G401 (cell line): ENCODE measurements at regions not wholly inside any gene's neighbourhood (a gene's known extent, or its start where the extent isn't known, plus 50 kb on each side); places are given as distances from the start of the nearest gene placed in this dataset.

Experiments used
- DNase-seq: peaks from one replicate; pipeline ENCODE4 v3.0.0-alpha.2; 2015; ENCODE audit warnings: low spot score
- in situ Hi-C: cut with HindIII; loops from 2 replicates; pipeline ENCODE4 v1.10.0; 2016; ENCODE audit warnings: low sequenced_read_pairs, mixed read lengths

DNA sequence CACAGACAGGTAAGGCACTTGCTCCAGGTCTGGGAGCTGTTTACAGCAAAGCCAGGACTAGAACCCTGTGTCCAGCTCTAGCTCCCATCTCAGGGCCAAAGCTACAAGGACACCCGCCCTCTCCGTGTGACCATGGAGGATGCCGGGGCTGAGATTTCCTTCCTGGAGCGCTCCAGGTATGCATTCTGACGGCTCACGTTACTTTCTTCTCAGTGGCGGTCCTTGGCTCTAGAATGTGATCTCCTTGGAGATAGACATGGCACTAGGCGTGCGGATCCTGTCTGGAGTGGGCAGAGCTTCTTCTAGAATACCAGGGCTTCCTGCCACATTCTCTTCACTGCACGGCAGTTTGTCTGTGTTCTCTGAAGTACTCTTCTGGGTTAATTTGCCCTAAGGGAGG lies 185.7 kb downstream of the OPA1 start:
- in situ Hi-C loops: no loop called here
- DNase-seq: no peak

DNA sequence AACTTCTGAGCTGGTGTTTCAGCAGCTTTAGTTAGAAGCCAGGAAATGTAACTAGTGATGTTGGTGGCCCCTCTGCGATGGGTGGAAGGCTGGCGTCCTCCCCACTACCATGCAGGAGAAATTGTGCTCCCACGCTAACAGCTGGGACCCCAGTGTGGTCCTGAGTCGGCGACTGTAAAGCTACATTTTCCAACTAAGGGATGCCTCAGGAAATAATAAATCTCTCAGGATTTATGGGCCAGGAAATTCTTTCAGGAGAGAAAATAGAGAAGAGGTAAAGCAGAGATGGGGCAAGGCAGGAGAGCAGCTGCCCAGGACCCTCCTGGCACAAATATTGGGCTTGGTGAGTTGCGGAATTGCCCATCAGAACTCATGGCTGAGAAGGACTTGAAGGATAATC lies 186.9 kb downstream of the OPA1 start:
- no peak for DNase-seq
- in situ Hi-C loops: no loop called here

DNA sequence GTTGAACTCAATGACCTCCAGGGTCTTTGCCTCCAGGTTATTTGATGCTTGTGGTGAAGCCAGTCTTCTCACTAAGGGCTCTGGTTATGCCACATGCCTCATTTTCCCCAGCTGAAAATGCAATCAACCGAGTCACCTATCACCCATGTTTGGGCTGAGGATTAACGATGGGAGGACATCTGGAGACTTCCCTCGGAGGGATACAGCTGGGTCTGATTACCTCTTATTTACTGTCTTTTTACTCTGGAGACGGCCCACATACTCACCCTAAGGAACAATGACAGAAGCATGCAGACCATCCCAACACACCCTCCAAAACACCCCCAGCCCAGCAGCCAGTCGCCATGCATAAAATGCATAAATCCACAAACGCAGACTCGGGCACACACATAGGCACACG lies 187.4 kb downstream of the OPA1 start:
- in situ Hi-C loops: no loop called here
- DNase-seq: no peak

DNA sequence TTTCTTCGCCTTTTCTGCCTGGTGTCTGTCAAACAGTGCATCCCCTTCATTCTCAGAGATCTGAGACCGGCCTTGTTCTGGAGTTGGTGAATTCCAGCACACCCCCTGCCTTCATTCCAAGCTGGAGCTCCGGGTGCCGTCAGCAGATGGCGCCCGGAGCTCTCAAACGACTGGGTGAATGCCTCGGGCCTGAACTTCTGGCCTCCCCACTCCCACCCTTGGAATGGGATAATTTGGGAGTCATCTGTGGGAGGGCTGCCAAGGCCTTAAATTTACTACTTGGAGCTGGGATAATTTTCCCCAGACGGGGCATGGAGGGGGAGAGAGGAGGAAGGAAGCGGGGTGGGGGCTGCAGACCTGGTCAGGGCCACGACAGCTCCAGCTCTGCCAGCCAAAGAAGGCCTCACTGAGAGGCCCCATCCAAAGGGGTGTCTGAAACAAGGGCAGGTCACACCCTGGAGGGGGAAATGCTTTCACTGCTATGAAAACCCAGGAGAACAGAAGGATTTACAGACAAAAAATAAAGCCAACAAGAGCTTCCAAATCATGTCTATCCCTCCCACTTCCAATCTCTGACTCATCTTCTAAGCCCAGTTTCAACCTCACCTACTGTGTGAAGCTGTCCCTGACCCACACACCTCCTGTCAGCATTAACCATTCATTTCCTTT lies 187.9 kb downstream of the OPA1 start:
- peak; percentile 16 for DNase-seq
- in situ Hi-C loops: no loop called here

DNA sequence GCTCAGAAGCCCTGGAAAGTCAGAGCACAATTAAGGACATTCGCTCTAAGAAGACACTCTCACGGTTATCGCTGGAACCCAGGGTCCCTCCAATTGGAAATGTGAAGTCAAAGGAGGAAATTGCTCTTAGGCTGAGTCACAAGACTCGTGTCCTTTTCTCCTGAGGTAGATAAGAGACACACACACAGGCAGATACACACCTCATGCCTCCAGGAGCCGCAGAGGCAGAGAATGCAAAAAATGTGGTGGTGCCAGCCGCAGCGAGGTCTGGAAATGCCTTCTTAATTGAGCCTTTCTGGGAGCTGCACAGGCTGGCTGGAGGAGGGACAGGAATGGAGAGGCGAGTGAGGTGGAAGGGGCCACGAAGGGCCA lies 189.3 kb downstream of the OPA1 start:
- in situ Hi-C loops: no loop called here
- no peak for DNase-seq

DNA sequence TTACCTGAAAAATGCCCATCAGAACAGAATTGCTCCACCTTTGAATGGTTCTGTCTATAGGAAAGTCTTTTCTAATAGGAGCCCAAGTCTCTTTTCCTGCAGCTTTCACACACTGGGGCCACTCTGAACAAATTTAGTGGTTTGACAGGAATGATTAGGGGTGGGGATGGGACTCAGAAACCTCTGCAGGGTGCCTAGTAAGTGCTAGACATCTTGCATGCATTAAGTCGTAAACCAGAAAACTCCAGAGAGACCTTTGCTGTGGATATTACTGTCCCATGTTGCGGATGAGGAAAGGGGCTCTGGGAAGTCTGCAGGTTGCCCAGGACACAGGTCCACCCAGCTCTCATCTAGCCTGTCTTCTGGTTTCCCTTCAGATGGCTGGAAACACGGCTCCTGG lies 189.7 kb downstream of the OPA1 start:
- in situ Hi-C loops: no loop called here
- no peak for DNase-seq

DNA sequence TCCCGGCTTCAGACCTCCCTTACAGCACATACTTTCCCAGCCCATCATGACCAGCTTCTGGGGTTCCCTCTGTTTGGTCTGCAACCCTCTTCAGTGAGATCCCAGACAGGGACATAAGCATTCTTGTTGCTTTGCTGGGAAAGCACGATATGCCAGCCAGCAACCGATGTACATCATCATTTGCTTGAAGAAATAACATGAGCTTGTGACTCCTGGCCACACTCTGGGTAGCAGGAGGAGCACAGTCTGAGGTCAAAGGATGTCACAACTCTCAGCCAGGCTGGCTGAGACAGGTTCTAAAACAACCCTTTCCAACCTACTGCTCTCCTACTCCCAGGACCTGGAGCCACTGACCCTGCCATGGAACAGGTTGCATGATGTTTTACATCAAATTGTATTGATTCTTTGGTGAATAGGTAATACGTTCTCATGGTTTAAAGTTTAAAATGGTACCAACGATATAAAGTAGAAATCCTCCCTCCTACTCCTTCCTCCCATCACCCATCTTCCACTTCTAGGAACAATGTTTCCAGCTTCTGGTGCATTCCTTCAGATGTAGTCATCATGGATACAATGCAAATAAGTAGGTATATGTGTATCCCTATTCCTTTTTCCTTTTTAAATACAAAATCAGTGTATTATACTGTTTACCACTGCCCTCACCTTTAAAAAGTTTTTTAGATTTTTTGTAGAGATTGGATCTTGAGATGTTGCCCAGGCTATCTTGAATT lies 190.3 kb downstream of the OPA1 start:
- in situ Hi-C loops: no loop called here
- DNase-seq: no peak

DNA sequence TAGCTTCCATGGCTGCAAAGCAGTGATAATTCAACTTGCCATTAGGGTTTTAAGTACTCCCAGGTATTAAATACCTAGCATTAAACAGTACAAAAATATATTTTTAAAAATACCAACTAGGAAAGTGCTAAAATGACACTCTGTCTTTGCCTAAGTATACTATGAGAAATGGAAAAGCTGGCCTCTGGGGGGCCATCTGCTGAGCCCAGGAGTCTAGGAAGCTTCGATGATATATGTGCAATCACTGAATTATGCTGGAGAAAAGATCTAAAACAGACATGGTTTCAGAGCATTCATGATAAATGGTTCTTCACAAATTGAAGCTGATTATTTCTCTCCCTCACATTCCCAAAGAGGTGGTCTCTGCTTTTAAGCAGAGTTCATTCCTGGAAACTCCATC lies 191.8 kb downstream of the OPA1 start:
- in situ Hi-C loops: no loop called here

DNA sequence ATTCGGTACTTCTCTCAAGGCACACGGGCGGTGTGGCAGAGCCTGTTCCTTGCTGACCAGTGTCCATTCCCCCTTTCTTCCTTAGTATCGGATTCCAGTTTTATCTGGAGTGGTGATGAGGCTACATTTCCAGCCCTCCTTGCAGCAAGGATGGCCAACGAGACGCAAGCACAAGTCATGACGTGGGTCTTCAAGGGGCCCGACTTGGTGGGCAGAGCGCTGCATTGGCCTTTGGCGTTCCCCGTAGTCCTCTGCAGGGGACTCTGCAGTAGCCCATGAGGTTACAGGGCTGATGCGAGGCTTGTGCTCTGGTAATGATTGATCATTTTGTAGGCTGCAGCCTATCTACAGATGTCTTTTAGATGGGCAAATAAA lies 194.5 kb downstream of the OPA1 start:
- in situ Hi-C loops: no loop called here
- no peak for DNase-seq

More for the DNA sequence above, 191.8 kb downstream of the OPA1 start:
- DNase-seq: no peak

DNA sequence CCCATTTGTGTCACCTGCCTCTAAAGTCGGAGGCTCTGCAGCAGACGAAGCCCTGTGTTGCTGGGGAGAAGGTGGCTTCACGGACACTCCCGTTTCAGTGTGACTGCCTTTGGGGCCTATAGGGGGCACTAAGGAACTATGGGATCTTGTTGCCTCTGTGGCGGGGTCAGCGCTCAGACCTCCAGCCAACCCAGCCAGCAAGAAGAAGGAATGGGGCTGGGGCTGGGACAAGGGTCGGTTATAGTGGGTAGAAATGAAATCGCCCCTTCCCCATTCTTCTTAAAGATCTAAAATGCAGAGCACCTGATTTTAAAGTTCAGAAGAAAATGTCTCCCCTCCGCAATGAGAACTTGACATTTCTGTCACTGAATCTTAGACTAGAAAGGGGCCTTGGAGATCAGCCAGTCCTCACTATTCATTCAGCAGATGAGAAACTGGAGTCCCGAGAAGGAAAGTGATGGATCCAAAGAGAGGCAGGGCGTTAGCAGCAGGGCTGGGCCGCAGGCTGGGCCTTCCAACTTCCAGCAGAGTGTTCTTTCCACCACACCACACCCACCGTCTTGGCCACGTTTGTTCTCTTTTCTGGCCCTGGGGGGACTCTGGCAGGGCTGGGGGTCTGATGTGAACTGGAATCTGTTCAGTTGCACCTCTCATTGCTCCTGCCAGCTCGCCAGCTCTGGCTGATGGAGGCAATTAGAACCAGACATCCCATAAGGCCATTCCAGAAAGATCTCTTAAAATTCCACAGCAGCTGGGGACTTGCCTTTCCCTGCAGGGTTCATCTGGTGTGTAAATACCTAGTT lies 195.4 kb downstream of the OPA1 start:
- in situ Hi-C loops: no loop called here

DNA sequence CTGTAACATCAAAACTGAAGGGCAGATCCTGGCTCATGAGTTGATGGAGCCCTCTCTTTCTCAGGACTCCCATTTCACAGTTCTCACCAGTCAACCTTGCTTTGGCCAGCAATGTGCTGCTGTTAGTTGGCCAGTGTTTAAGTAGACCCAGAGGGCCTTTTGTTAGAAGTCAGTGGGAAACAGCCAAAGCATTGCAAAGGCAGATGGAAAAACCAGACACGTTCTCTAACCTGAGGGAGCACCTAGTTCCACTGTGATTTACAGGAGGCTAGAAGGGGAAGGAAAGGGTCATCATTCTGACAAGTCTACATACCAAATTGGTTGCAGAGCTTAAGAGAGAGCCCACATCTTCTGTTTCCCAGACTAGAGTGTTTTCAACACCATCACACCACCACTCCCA lies 196.4 kb downstream of the OPA1 start:
- in situ Hi-C loops: no loop called here

More for the DNA sequence above, 195.4 kb downstream of the OPA1 start:
- DNase-seq: peak; percentile 29

DNA sequence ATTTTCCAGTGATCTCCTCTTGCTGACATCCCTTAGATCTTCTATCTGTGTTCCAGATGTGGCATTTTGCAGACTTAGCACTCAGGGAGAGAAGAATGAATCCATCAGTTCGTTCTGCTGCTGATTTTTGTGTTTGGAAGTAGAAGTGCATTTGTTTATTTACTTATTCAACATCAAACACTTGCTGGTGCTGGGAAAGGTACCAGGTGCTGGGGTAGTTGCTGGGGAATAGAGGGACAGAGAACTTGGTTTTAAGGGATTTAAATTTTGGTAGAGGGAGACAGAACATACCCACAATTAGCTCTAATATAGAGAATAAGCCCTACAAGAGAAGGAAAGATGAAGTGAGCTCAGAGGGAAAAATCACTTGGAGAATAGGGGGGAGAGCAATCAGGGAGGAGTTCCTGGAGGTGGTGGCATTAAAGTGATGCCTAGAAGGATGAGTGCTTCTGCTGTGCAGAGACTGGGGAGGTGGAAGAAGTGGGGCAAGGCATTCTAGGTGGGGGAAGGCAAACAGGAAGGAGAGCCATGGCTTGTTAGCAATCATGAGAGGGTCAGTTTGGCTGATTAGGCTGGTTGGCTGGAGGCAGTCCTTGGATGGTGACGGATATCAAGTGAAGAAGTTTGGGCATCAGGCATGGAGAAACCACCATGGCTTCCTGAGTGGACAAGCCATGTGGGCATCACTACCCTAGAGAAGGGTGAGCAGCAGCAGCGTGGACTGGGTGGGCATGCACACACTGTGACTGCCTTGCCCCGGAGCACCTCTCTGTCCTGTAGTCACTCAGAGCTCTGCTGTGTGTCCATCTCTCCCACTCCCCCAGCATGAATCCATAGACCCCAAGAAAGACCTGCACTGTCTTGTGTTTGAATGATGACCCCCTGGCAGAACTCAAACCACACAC lies 197.3 kb downstream of the OPA1 start:
- in situ Hi-C loops: no loop called here
- no peak for DNase-seq

More for the DNA sequence above, 196.4 kb downstream of the OPA1 start:
- no peak for DNase-seq

DNA sequence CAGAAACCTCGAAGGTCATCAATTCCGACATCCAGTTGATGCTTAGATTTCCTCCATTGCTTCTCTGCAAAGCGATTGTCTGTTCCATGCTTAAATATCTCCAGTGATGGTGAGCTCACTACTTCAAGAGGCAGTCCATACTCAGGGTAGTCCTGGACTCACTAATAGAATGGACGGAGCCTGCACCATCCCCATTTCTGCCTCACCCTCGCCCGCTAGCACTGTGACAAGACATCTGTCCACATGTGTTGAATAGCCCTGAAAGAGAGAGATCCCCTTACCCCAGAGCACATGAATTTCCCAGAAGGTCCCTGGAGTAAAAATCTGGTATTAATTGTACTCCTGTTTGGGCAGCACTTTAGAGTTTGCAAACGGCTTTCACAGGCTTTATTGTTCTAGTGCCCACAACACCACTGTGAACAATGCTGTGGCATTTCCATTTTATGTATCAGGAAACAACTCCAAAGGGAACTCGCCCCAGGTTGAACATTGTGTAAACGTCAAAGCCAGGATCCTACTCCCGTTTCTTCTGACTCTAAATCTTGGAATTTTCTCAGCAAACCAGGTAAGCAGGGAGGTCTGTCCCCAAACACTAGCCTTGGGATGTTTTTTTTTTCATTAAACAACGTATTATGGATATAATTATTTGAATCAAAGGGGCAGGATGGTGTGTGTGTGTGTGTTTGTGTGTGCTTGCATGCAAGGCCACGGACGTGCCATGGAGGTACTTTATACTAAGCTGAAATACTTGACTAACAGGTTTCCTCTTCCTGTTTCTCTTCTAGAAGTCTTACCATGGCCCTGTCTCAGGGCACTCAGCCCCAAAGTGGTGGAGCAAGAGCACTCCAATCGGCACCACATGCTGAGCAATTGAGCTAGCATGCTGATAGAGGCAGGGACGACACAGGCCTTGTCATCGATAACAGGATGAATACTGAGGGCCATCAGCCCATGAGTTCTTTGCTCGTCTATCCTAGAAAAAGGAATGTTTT lies 198.3 kb downstream of the OPA1 start:
- in situ Hi-C loops: no loop called here

DNA sequence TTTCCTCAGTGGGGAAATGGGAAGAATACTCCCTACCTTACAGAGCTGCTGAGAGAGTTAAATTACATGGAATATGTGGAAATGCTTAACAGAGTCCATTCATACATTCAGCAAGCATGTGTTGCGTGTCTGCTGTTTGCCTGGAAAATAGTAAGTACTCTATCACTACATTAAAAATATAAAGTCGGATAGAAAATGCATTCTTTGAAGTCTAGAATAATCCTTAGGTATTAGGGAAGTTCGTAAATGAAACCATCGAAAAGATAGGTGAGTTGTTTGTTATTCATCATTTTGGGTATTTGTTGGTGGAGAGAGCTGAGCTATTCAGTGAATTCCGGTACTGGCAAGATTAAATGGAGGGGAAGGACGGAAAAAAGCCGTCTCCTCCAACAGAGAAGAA lies 200.1 kb downstream of the OPA1 start:
- no peak for DNase-seq
- in situ Hi-C loops: no loop called here

More for the DNA sequence above, 198.3 kb downstream of the OPA1 start:
- DNase-seq: no peak

DNA sequence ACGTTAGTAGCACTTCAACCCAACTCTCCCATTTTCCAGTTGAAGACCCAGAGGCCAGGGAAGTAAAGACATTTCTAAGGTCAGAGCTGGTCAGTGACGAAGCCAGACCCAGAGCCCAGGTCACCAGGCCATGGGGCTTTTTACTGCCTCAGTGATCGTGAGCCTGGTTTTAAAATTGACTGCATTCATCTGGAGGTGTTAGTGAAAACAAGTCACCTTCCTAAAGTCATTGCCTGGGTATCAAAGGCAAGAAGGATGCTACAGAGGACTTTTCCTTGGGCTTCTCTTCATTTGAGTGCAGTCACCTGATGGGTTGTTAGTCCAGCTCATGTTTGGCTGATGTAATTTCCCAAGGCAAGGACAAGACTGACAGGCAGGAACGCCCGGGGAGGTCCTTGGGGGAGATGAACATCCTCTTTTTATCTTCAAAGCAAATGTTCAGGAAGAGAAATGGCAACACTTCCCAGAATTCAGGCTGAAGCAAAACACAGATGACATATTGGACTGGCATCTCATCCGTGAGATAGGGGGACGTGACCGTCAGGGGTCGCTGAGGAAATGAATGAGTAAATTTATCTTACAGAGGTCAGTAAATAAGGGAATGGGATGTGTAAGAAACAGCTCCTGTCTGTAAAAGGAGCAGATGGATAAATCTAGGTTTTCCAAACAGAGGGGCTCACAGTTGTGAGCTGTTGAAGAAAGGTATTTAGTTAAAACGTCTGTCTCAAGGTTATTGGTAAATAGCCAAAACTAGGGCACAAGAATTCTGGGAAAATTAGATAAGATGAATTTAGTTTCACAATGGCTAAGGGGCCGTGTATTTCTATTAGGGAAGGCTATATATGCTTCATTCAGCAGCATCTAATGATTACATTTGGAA lies 201.2 kb downstream of the OPA1 start:
- in situ Hi-C loops: no loop called here
- DNase-seq: no peak

DNA sequence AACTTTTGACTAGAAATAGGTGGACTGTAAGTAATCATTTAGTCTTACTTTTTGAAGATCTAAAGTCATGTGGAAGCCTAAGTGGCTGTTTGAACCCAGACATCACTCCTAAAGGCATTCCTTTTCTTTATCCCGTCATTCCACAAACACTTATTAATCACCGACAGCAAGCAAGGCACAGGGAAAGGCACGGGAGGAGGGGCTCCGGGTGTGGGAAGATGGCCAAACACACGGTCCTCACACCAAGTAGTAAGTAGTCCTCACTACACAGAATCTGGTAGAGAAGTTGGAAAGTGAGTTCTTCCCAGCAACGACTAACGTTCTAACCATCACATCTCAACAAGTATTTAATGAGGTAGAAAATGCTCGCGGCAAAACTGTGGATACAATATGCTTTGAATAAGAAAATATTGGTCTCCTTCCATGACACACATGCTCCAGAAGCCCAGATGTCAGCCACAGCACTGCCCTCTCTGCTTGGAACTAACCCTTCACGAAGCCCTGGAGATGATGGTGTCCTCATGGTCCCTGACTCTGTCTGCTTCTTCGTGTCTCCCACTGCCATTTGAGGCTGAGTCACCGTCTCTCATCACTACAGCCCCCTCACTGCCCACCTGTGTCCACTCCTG lies 202.2 kb downstream of the OPA1 start:
- no peak for DNase-seq
- in situ Hi-C loops: no loop called here

DNA sequence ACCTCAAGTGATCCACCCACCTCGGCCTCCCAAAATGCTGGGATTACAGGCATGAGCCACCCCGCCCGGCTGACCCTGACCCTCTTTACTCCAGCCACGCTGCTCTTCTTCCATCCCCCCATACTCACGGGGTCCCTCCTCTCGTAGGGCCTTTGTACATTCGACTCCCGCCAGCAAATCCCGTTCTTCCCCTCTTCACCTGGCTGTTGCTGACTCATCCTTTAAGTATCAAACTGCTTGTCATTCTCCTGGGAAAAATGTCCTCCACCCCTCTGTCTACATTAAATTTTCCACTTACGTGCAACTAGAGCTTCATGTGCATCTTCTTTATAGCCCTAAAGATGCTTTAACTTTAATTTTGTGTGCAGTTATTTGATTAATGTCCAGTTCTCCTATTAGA lies 203.1 kb downstream of the OPA1 start:
- in situ Hi-C loops: no loop called here
- DNase-seq: no peak
